MM.1S (cell line): ENCODE measurements at regions not wholly inside any gene's neighbourhood (a gene's known extent, or its start where the extent isn't known, plus 50 kb on each side); places are given as distances from the start of the nearest gene placed in this dataset.
"Not testable (repeated sequence)": the region's sequence is repeated elsewhere in the genome, so short reads cannot be mapped to it uniquely, and the experiment has no call there.

ENCODE experiments used
- EZH2 ChIP-seq: fragments of 300-600 bp; sonication (generic); optimal IDR thresholded peaks from 2 replicates; pipeline ENCODE3; 2017; ENCODE audit warnings: low read depth, mild to moderate bottlenecking, antibody characterized with exemption, low read length, mixed read lengths
- TF ChIP-seq, protein P1 (sequence below): fragments of 300-600 bp; sonication (generic); IDR thresholded peaks from 2 replicates; pipeline ENCODE4 v1.5.1; 2016; ENCODE audit warnings: antibody characterized with exemption, low read length, mixed read lengths

DNA sequence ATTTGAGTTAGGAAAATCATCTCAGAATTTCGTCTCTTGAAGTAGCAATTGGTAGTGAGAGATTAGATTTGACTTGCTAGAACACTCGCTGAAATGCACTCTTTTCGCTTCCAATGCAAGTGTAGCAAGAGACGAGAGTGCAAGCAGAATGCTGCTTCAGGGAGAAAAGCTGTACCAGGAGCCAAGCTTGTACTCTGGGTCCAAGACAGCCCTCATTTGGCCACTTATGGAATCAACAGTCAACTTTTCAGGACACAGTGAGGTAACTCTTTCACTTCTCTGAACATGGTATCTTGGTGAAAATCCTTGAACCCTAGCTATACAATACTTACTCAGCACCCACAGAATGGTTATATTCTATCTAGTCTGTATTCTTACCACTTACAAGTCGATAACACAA, 107.6 kb upstream of the TERB2 start:
- TF ChIP-seq, protein P1, sequence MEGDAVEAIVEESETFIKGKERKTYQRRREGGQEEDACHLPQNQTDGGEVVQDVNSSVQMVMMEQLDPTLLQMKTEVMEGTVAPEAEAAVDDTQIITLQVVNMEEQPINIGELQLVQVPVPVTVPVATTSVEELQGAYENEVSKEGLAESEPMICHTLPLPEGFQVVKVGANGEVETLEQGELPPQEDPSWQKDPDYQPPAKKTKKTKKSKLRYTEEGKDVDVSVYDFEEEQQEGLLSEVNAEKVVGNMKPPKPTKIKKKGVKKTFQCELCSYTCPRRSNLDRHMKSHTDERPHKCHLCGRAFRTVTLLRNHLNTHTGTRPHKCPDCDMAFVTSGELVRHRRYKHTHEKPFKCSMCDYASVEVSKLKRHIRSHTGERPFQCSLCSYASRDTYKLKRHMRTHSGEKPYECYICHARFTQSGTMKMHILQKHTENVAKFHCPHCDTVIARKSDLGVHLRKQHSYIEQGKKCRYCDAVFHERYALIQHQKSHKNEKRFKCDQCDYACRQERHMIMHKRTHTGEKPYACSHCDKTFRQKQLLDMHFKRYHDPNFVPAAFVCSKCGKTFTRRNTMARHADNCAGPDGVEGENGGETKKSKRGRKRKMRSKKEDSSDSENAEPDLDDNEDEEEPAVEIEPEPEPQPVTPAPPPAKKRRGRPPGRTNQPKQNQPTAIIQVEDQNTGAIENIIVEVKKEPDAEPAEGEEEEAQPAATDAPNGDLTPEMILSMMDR, result not testable (repeated sequence)
- not testable (repeated sequence) for TF ChIP-seq EZH2
